ENCODE measurements at regions not wholly inside any gene's neighbourhood (a gene's known extent, or its start where the extent isn't known, plus 50 kb on each side); places are given as distances from the start of the nearest gene placed in this dataset.

DNA sequence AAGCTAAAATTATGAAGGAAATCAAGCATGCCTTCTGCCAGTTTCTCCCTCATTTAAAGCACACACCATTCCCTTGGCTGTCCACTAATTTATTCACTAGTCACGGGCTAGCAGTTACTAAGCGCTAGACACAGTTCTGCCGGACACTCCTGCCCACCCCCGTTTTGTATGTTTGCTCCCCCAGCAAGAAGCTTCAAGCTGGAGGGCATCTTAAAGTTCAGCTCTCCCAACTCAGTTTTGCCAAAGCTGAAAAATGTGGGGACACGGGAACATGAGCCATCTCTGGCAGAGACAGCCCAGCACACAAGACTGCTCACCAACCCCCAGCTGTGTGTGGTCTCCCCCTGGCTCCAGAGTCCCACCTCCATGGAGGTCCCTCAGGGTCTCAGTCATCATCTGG lies 263.6 kb downstream of the BRD1 start:
- no peak for DNase-seq

DNA sequence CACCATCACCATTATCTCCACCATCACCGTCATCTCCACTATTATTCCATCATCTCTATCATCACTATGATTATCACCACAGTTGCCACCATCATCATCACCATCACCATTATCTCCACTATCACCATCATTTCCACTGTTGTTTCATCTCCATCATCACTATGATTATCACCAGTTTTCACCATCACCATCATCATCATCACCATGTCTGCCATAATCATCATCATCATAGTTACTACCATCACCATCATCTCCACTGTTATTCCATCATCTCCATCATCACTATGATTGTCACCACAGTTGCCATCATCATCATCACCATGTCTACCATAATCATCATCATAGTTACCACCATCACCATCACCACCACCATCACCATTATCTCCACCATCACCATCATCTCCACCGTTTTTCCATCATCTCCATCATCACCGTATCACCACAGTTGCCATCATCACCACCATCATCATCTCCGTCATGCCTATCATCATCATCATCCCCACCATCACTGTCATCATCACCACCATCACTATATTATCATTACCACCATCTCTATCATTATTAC lies 264.9 kb downstream of the BRD1 start:
- no peak for DNase-seq

DNA sequence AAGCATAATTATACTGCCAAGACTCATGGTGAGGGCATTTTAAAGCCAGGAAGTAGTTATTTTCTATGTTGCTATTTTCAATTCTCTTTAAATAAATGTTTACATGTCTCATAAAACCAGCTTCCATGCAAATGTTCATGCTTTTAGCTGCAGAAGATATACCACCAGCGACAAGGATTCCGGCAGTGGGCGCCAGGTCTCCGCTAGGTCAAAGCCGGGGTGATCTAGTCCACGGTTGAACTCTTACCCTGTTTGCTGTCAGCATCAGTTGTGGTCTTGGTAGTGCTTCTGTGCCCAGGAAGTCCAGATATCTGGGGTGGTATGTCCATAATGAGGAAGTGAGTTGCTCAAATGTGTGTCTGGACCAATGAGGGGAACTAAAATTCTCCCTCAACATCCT lies 265.7 kb downstream of the BRD1 start:
- no peak for DNase-seq

DNA sequence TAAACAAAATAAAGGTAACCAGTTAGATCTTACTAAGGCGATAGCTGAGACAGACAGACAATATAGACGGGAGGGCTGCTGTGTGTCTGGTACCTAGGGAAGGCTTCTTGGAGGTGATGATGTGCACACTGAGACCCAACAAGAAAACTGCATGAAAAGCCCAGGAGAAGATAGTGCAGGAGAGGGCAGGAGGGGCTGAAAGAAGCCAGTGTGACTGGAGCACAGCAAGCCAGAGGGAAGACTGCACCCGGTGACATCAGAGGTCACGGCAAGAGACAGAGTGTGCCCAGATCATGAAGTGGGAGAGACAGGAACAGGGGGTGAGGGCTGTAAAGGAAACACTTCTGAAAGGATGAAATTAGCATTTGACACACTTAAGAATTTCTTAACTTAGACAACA lies 266.3 kb downstream of the BRD1 start:
- DNase-seq: no peak

DNA sequence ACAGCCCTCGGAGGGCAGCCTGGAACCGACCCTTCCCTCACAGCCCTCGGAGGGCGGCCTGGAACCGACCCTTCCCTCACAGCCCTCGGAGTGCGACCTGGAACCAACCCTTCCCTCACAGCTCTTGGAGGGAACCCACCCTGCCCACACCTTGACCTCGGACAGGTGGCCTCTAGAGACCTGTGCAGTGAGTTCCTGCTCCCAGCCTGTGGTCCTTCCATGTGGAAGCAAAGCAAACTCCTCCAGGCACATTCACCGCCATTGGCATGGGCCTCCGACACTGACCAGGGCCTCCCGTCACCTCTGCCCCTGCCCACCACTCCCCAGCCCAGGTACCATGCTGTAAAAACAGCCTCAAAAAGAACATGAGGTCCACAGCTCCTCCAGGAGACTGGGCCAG lies 272.1 kb downstream of the BRD1 start:
- DNase-seq: no peak

DNA sequence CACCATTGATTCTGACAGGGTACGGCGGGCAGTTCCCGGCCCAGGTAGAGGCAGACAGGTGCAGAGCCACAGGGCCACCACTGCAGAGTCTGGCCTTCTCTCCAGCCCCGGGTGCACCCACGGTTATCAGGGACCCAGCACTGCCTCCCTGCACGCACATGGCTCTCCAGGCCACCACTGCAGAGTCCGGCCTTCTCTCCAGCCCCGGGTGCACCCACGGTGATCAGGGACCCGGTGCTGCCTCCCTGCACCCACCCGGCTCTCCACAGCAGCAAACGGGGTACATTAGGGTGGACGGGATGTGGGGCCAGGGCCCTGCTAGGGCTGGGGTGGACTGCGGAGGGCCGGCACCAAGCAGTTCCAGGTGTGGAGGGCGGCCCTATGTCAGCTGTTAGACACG lies 272.9 kb downstream of the BRD1 start:
- DNase-seq: no peak

DNA sequence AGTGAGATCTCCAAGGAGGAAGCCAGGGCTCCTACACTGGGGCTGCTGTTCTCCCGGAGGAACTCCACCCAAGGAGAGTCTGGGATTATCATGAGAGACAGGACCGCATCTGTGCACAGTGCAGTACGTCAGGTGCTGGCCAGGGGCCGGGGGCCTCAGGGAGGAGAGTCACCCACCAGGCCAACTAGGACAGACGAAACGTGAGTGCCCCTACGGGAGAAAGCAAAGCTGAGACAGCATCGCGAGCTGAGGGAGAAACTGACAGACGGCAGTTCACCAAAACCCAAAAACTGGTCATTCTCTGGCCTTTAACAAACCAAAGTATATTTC lies 273.4 kb downstream of the BRD1 start:
- DNase-seq: no peak

DNA sequence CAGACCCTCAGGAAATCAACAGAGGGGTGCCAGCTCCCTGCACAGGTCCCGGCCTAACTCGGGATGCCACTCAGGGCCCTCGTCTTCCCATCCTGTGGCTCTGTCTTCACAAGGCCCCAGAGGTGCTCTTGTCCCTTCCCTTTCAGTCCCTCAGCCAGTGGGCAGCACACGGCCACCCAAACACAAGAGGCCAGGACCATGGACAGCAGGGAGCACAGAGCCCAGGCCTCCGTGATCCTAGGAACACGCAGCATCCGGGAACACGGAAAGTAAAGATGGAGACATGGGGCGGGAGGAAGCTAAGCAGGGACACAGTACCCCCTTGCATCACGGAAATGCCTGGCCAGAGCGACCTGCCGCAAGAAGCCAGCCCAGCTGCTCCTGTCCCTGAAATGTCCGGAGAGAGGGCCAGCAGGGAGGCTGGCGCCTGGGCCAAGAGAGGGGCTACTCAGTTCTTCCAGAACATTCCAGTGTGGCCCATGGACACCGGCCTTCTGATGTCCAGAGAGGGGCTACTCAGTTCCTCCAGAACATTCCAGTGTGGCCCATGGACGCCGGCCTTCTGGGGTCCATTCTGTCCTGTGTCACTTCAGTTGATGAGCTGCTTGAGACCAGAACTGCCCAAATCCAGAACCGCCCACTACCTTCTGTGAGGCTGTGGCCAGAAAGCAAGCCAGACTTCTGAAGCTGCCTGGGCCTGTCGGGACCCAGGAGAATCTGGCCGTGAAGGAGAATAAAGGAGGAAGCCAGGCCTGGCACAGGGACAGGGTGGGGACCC lies 274.0 kb downstream of the BRD1 start:
- DNase-seq: no peak

DNA sequence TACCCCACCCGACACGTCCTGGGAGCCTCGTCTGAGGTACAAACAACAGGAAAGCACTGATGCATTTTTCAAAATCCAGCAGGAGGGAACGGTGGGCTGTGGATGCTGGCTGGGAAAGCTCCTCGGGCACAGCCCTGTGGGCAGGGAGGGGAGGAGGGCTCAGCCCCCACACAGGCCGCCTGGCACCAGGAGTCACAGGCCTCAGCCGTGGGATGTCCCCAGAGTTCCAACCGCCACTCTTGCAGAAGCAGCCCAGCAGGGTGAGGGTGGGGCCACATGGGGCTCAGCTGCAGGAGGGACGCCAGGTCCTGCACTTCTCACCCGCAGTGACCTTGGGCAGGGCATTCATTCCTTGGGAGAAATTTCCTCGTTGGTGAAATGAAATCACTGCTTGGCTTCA lies 274.6 kb downstream of the BRD1 start:
- no peak for DNase-seq

DNA sequence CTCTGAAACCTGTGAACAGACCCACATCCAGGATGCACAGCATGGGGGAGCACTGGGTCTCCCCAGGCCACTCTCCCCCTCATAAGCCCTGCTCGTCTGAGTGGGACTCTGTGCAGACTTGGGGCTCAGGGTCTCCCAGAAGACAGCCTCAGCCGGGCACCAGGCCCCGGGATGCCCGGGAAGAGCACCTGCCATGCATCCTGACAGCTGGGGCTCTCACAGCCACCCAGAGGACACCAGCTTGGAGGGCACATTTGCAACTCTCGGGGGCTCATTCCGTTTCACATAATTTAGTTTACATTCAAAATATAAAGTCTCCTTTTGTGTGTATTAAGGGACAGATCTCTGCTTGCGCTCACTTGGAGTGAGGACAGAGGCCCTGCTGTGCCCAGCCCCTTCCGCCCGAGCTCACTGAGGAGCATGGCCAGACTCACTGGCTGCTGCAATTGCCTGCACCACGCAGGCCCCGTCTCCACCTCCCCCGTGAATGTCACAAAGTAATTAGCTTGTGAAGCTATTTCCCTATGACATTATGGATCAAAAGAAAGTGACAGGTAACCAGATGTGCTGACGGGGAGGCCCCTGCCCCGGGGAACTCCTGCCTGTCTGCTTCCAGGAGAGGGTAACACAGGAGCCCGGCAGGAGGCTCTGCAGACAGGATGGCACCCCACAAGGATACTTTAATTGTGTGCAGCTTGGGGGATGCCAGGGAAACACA lies 275.6 kb downstream of the BRD1 start:
- no peak for DNase-seq

DNA sequence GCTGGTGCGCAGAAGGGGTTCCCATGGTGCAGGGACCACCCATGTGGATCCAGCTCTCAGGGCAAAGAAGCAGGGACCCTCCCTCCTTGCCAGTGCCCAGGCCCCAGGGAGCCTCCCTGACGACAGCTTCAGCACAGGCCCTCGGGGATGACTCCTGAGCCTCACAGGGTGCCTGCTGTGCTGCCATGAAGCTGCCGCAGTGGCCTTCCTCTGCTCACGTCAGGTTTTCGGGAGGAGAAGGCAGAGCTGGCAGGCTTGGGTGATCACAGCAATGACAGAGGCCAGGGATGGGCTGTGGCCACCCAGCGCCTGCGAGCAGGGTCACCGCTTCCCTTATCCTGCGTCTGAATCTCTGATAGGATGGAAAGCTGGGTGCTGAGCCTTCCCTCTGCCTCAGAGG lies 276.2 kb downstream of the BRD1 start:
- no peak for DNase-seq

DNA sequence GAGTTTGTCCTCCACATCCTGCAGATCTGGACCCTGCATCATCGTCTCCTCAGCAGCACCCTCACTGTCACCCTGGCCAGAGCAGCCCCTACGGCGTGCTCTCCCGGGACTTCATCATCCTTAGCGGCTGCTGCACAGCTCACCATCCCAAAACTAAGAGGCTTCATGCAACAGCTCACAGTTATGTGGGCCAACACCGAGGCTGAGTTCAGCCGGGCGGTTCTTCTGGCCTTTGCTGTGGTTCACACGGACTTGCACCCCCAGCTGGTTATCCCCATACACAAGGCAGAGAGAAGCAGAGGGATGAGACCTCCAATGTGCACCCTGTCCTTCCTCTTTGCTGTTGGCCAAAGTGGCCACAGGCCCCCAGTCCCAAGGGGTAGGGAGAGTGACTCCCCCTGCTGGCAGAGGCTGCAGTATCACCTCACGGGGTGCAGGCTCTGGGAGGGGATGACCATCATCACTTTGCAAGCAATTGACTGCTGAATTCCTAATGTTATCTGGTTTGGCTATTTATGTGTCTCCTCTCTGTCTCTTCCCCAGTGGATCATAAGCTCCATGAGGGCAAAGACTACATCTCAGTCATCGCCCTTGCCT lies 276.8 kb downstream of the BRD1 start:
- DNase-seq: no peak

DNA sequence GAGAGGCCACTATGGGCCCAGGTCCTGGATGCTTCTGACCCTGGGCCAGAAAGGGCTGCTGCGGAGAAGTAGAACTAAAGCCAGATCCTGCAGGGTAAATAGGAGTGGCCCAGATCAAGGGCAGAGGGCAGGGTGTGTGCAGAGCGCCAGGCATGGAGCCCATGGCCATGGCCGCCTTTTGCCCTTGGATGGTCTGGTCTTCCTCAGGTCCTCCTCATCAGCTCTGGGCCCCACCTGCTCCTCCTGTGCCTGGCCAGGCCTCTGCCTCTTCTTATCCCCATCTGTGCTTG lies 277.6 kb downstream of the BRD1 start:
- DNase-seq: no peak

DNA sequence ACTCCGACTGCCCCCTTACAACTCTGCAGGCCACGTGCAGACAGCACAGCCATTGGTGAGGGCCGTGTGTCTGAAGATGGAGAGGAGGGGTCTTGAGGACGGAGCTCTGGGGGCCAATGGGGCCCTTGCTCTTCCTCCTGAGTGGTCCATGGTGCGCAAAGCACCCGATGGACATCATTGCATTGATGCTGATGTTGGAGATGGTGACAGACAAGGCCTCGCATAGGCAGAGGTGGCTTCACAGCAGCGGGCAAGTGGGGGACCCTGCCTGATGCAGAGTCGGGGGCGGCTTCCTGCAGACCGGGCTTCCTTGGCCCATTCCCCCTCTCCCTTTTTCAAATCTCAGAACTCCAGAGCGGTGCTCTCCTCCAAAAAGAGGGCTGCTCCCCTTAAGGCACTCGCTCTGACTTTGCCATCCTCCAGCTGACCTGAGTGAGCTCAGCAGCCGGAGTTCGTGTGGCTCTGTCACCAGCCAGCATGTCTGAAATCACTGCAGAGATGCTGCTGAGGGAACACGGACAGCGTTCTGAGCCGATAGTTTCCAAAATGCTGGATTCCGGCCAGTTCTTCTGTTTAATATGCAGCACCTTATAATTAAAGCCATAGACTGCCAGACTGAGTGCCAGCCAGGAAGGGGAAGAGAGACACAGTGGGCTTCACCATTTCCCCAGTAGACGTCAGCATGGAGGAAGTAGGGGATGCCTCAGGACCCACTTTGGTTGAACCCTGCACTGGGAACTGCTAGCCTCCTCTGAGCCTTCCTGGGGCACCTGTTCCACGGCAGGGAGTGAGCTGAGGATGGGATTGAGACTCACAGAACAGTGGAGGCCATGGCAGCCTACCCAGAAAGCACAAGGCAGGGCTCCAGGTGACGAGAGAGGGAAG lies 278.2 kb downstream of the BRD1 start:
- DNase-seq: no peak

DNA sequence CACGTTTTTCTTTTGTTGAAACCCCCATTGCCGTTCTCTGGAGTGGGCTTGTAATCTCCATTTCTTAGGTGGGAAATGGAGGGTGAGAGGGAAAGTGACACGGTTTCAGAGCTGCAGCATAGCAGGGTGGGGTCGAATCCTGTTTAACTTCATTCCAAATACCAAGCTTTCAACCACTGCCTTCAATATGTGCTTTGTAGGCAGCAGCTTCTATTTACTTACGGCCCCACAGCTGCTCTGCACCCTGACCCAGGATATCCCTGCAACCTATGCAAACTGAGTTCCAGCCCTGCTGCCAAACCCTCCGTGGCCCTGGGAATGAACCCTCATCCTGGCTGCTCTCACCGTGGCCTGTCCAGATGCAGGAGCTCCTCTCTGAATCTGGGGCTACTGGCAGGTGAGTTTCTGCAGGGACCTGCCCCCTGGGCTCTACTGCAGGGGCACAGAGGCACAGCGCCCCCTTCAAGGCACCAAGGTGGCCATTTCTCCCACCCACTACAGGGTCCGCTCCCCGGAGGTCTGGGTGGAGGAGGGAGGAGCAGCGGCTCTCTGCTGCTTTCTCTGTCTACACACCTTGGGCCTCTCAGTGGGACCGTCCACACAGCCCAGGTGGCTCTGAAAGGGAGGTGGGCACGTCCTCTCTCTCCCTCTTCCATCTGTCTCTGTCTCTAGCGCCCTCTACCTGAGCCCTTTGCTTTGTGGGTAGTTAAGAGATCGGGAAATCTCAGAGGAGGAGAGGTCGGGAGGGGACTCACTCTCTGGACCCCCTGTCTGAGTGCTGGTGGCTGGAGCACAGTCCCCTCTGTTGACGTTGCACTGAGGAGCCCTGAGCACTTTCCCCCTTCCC lies 279.1 kb downstream of the BRD1 start:
- no peak for DNase-seq

DNA sequence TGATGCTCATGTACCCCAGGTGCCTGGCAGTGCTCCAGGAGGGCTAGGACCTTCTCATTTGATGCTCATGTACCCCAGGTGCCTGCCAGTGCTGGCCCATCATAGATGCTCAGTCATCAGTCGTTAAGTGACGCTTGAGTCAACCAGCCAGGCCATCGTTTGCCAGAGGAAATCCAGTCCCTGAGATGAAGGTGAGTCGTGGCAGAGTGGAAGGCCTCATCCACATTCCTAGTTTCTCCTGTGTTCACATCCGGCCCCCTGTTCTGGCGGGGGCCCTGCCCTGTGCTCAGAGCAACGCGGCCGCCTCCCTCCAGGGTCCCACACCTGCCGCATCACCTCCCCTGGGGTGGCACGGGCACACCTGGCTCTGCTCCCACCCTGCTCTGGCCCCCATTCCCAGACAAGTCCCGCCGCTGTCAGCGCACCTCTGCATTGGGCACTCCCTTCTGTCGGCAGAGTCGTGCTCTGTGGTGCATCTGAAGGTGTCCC lies 279.9 kb downstream of the BRD1 start:
- DNase-seq: no peak

DNA sequence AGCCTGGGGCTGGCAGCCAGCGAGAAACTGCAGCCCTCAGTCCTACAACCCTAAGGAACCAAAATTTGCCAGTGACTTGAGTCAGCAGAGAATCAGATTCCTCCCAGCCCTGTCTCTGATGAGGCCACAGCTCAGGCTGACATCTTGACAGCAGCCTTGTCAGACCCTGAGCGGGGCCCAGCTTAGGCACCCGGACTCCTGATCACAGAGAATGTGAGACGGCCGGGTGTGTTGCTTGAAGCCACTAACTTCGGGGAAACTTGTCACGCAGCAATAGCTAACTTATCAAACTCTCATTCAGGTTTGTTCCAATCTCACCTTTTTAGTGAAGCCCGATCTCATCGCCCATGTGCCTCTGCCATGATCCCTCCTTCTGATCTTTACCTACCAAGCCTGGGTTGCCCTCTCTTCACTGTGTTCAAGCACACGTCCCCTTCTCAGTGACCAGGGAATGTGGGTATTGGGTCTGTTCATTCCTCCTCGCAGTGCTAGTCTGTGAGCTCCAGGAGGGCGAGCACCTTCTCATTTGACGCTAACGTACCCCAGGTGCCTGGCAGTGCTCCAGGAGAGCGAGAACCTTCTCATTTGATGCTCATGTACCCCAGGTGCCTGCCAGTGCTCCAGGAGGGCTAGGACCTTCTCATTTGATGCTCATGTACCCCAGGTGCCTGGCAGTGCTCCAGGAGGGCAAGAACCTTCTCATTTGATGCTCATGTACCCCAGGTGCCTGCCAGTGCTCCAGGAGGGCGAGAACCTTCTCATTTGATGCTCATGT lies 280.7 kb downstream of the BRD1 start:
- no peak for DNase-seq

DNA sequence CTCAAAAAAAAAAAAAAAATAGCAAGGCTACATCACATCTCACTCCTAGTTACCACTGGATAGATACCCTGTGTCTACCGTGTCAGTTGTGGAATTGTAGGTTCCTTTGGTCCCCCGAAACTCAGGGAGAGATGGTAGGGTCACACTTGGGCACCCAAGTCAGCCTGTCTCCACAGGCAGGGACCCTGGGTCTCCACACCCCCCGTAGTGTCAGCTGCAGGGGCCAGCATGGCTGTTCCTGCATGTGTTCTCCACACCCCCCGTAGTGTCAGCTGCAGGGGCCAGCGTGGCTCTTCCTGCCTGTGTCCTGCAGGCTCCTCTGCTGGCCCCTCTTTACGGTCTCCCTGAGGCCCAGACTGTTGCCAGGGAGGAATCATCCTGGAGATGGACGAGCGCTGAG lies 282.1 kb downstream of the BRD1 start:
- DNase-seq: no peak

DNA sequence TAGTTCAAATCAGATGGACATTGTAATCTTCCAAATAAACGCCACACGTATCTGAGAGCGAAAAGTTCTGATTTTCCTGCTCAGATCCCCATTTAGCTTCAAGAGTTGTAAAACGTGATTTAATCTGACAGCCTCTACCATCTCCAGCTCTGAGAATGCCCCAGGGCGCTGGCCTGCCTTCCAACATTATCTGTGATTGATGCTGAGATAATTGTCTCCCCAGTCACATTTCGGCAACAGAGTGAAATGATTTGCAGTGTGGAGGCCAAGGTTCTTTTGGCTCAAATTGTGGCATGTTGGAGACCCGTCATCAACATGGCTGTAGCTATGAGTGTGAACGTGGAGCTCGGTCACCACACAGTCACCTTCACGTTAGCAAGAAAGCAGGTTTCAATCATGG lies 283.4 kb downstream of the BRD1 start:
- DNase-seq: no peak

DNA sequence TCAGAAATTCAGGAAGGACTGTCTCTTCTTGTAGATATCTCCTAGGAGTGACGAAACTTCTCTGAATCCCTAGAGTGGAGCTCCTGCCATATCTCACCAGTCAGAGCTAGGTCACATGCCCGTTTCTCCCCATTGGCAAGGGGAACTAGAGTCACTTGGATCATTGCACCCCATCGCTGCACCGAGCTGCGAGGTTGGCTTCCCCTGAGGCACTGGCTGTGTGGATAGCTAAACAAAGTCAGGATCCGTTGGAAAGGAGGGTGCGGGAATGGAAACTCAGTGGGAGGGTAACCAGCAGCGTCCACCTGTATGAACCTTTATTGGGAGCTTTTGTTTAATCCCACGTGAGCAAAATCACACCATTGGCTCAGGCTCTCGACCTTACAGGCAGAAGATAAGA lies 283.8 kb downstream of the BRD1 start:
- DNase-seq: no peak

DNA sequence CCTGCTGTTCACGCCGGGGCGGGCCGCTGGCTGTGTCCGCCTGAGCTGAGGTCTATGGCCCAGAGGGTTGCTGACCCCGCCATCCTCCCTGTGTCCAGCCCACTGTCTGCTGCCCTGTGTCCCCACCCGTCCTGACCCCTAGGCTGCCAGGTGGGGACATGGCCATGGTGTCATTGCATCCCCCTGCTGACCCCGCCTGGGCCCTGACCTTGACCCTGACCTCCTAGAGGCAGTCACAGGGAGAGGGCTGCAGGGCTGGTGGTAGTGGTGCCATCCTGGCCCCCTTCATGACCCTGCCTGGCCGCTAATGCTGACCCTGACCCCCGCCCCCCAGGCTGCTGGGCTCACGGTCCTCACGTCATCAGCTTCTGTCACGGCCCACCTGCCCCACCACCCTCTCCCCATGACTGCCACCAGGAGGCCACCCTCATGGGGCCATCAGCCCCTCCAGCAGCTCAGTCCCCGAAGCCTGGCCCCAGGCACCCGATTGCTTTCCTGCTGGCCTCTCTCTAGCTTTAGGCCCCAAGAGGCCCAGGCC lies 285.9 kb downstream of the BRD1 start:
- no peak for DNase-seq

All from inflammatory macrophage treated with lipopolysaccharide for 4 hours (primary cell).